Naive thymus-derived CD4-positive, alpha-beta T cell (primary cell): ENCODE measurements at regions not wholly inside any gene's neighbourhood (a gene's known extent, or its start where the extent isn't known, plus 50 kb on each side); places are given as distances from the start of the nearest gene placed in this dataset.

Experiments used
- ATAC-seq: fragments of 150-1000 bp; cut with Tn5 transposase; 2 replicates; pipeline ENCODE4 v1.10.0; 2021; ENCODE audit warnings: mild to moderate bottlenecking, moderate library complexity
- CTCF ChIA-PET: fragments of 350-600 bp; sonication (Branson Sonifier 250); formaldehyde crosslinking; loops from one replicate; lab custom pipeline; 2021; ENCODE audit warnings: antibody characterized with exemption; lab: Charles Lee
- POLR2A ChIA-PET: fragments of 350-600 bp; sonication (Branson Sonifier 250); formaldehyde crosslinking; loops from one replicate; lab custom pipeline; 2021; ENCODE audit warnings: antibody characterized with exemption, inconsistent platforms; lab: Charles Lee
- DNase-seq, 9 donors: peaks; one replicate each; pipeline versions ENCODE4 v3.0.0 to v3.0.0-alpha.2; 2020 to 2022; ENCODE audit warnings: mixed read lengths in 1 of 9
- H3K27ac ChIP-seq: one replicate; pipeline ENCODE4 v1.7.0; 2013; ENCODE audit warnings: mild to moderate bottlenecking, low read depth, low read length, moderate library complexity
- H3K27me3 ChIP-seq, 2 donors: one replicate each; pipeline ENCODE4 v1.7.0; 2013; ENCODE audit warnings: low read length in 2 of 2, mild to moderate bottlenecking in 2 of 2, moderate library complexity in 2 of 2; ENCODE audit not compliant: control insufficient read depth in 2 of 2, insufficient read depth in 2 of 2
- H3K36me3 ChIP-seq, 3 experiments: 1 replicate in 2 of 3; 2 replicates in 1 of 3; pipeline ENCODE4 v1.7.0; 2013; ENCODE audit warnings: low read length in 3 of 3, mild to moderate bottlenecking in 3 of 3, moderate library complexity in 1 of 3; ENCODE audit not compliant: insufficient read depth in 3 of 3, control insufficient read depth in 2 of 3
- H3K4me1 ChIP-seq, 2 donors: one replicate each; pipeline ENCODE4 v1.7.0; 2013; ENCODE audit warnings: low read length in 2 of 2, mild to moderate bottlenecking in 2 of 2, moderate library complexity in 1 of 2; ENCODE audit not compliant: control insufficient read depth in 2 of 2, insufficient read depth in 2 of 2
- H3K4me3 ChIP-seq: 2 replicates; pipeline ENCODE4 v1.7.0; 2013; ENCODE audit warnings: mild to moderate bottlenecking, low read length
- H3K9me3 ChIP-seq, 3 experiments: 1 replicate in 2 of 3; 2 replicates in 1 of 3; pipeline ENCODE4 v1.7.0; 2013; ENCODE audit warnings: low read length in 3 of 3; ENCODE audit not compliant: control insufficient read depth in 2 of 3
- H3K27ac Mint-ChIP-seq, 9 donors: one replicate each; pipeline ENCODE4 v1.8.0; 2020 to 2022; ENCODE audit warnings: mixed read lengths in 9 of 9, mild to moderate bottlenecking in 8 of 9, moderate library complexity in 5 of 9, inconsistent platforms in 2 of 9
- H3K27me3 Mint-ChIP-seq, 5 donors: one replicate each; pipeline ENCODE4 v1.8.0; 2021 to 2022; ENCODE audit warnings: mixed read lengths in 5 of 5, mild to moderate bottlenecking in 1 of 5
- H3K36me3 Mint-ChIP-seq, 5 donors: one replicate each; pipeline ENCODE4 v1.8.0; 2020 to 2022; ENCODE audit warnings: mixed read lengths in 5 of 5, mild to moderate bottlenecking in 3 of 5, inconsistent platforms in 1 of 5
- H3K4me1 Mint-ChIP-seq, 7 donors: one replicate each; pipeline ENCODE4 v1.8.0; 2020 to 2022; ENCODE audit warnings: mixed read lengths in 7 of 7, mild to moderate bottlenecking in 3 of 7, inconsistent platforms in 1 of 7
- H3K4me3 Mint-ChIP-seq, 10 donors: one replicate each; pipeline ENCODE4 v1.8.0; 2020 to 2022; ENCODE audit warnings: mild to moderate bottlenecking in 10 of 10, mixed read lengths in 10 of 10, moderate library complexity in 6 of 10, inconsistent platforms in 2 of 10
- H3K9me3 Mint-ChIP-seq, 11 donors: one replicate each; pipeline ENCODE4 v1.8.0; 2020 to 2022; ENCODE audit warnings: mixed read lengths in 11 of 11, mild to moderate bottlenecking in 4 of 11, inconsistent platforms in 1 of 11, moderate library complexity in 1 of 11
- intact Hi-C, 2 donors: fragments of 100-400 bp; cut with micrococcal nuclease; formaldehyde crosslinking; loops; one replicate each; pipeline ENCODE4 v1.15.1; 2023

GRCh38 chr4:22203711-22204011 lies 255.1 kb upstream of the KCNIP4 start:
- H3K4me3 Mint-ChIP-seq: no peak overlapping the region
- H3K36me3 Mint-ChIP-seq: no peaks in the 10 kb centered on the region
- H3K9me3 Mint-ChIP-seq: peaks cover 0 to 1% (median 0%) of the 10 kb centered on the region in 11 donors
- ChIA-PET CTCF (no interaction called here), POLR2A (no interaction called here)
- DNase-seq (no peak), ATAC-seq (no peak)
- H3K27me3 ChIP-seq: no peaks in the 10 kb centered on the region
- H3K27ac ChIP-seq: no peak overlapping the region
- no peaks in the 10 kb centered on the region for H3K4me1 Mint-ChIP-seq
- intact Hi-C loops: no loop called here
- H3K27me3 Mint-ChIP-seq: peaks cover 0 to 5% (median 0%) of the 10 kb centered on the region in 5 donors
- H3K4me1 ChIP-seq: no peaks in the 10 kb centered on the region
- no peak overlapping the region for H3K27ac Mint-ChIP-seq
- no peaks in the 10 kb centered on the region for H3K36me3 ChIP-seq
- H3K4me3 ChIP-seq: no peak overlapping the region
- H3K9me3 ChIP-seq: no peaks in the 10 kb centered on the region

- Mint-ChIP-seq H3K36me3 (no peaks in the 10 kb centered on the region), H3K4me1 (no peaks in the 10 kb centered on the region), H3K27me3 (peaks cover 0 to 5% (median 0%) of the 10 kb centered on the region in 5 donors), H3K27ac (no peak overlapping the region), H3K4me3 (no peak overlapping the region), H3K9me3 (peaks cover 0 to 5% (median 0%) of the 10 kb centered on the region in 11 donors)
- ChIA-PET CTCF (no interaction called here), POLR2A (no interaction called here)
- no peaks in the 10 kb centered on the region for H3K27me3 ChIP-seq
- intact Hi-C loops: no loop called here
- H3K4me1 ChIP-seq: no peaks in the 10 kb centered on the region
- H3K9me3 ChIP-seq: no peaks in the 10 kb centered on the region
- H3K27ac ChIP-seq: no peak overlapping the region
- H3K36me3 ChIP-seq: no peaks in the 10 kb centered on the region
- ATAC-seq: no peak
- DNase-seq: no peak
- H3K4me3 ChIP-seq: no peak overlapping the region
Observed at GRCh38 chr4:22202975-22203710, 254.6 kb upstream of the KCNIP4 start.

GRCh38 chr4:22202246-22202974 lies 253.8 kb upstream of the KCNIP4 start:
- H3K36me3 ChIP-seq: no peaks in the 10 kb centered on the region
- no peak overlapping the region for H3K27ac Mint-ChIP-seq
- CTCF ChIA-PET: no interaction called here

GRCh38 chr4:22201256-22201655 lies 252.7 kb upstream of the KCNIP4 start:
- no peaks in the 10 kb centered on the region for H3K36me3 Mint-ChIP-seq
- Histone ChIP-seq H3K27ac (no peak overlapping the region), H3K4me3 (no peak overlapping the region), H3K9me3 (no peaks in the 10 kb centered on the region), H3K36me3 (no peaks in the 10 kb centered on the region), H3K27me3 (no peaks in the 10 kb centered on the region), H3K4me1 (no peaks in the 10 kb centered on the region)
- no peaks in the 10 kb centered on the region for H3K4me1 Mint-ChIP-seq
- no peak for ATAC-seq
- H3K27ac Mint-ChIP-seq: no peak overlapping the region
- H3K9me3 Mint-ChIP-seq: peaks cover 0 to 10% (median 2%) of the 10 kb centered on the region in 11 donors
- ChIA-PET POLR2A (no interaction called here), CTCF (no interaction called here)
- no peak for DNase-seq
- intact Hi-C loops: no loop called here
- H3K4me3 Mint-ChIP-seq: no peak overlapping the region
- H3K27me3 Mint-ChIP-seq: peaks cover 0 to 5% (median 0%) of the 10 kb centered on the region in 5 donors

More at GRCh38 chr4:22202246-22202974, 253.8 kb upstream of the KCNIP4 start:
- no peaks in the 10 kb centered on the region for H3K36me3 Mint-ChIP-seq
- Histone ChIP-seq H3K4me3 (no peak overlapping the region), H3K27me3 (no peaks in the 10 kb centered on the region), H3K4me1 (no peaks in the 10 kb centered on the region), H3K27ac (no peak overlapping the region), H3K9me3 (no peaks in the 10 kb centered on the region)
- H3K9me3 Mint-ChIP-seq: peaks cover 0 to 6% (median 0%) of the 10 kb centered on the region in 11 donors
- H3K4me3 Mint-ChIP-seq: no peak overlapping the region
- ATAC-seq (no peak), DNase-seq (no peak)
- H3K4me1 Mint-ChIP-seq: no peaks in the 10 kb centered on the region
- POLR2A ChIA-PET: no interaction called here
- intact Hi-C loops: no loop called here
- peaks cover 0 to 5% (median 0%) of the 10 kb centered on the region in 5 donors for H3K27me3 Mint-ChIP-seq

GRCh38 chr4:22196551-22196950 lies 248.0 kb upstream of the KCNIP4 start:
- Mint-ChIP-seq H3K9me3 (peaks cover 0 to 11% (median 2%) of the 10 kb centered on the region in 11 donors), H3K27me3 (no peaks in the 10 kb centered on the region), H3K4me3 (no peak overlapping the region), H3K36me3 (no peaks in the 10 kb centered on the region), H3K27ac (no peak overlapping the region), H3K4me1 (no peaks in the 10 kb centered on the region)
- H3K4me1 ChIP-seq: no peaks in the 10 kb centered on the region
- DNase-seq (no peak), ATAC-seq (no peak)
- no peaks in the 10 kb centered on the region for H3K36me3 ChIP-seq
- no peaks in the 10 kb centered on the region for H3K27me3 ChIP-seq
- ChIA-PET POLR2A (no interaction called here), CTCF (no interaction called here)
- no peaks in the 10 kb centered on the region for H3K9me3 ChIP-seq
- H3K4me3 ChIP-seq: no peak overlapping the region
- H3K27ac ChIP-seq: no peak overlapping the region
- intact Hi-C loops: no loop called here

GRCh38 chr4:22192084-22192511 lies 243.5 kb upstream of the KCNIP4 start:
- Mint-ChIP-seq H3K36me3 (no peaks in the 10 kb centered on the region), H3K4me3 (no peak overlapping the region), H3K4me1 (no peaks in the 10 kb centered on the region), H3K27me3 (no peaks in the 10 kb centered on the region), H3K9me3 (peaks cover 0 to 10% (median 0%) of the 10 kb centered on the region in 11 donors), H3K27ac (peak overlapping the region in 1 of 9 donors; percentile 4)
- ChIA-PET CTCF (interaction anchor here (0.6 kb wide), 1 partner anchor 104 kb away, joined by 3 read pairs; no protein-coding TSS in a partner anchor), POLR2A (no interaction called here)
- H3K4me1 ChIP-seq: no peaks in the 10 kb centered on the region
- H3K27ac ChIP-seq: no peak overlapping the region
- no peak for DNase-seq
- H3K27me3 ChIP-seq: no peaks in the 10 kb centered on the region
- intact Hi-C loops: no loop called here
- H3K36me3 ChIP-seq: no peaks in the 10 kb centered on the region
- no peaks in the 10 kb centered on the region for H3K9me3 ChIP-seq
- no peak for ATAC-seq
- no peak overlapping the region for H3K4me3 ChIP-seq
